Activated T-cell treated with anti-CD3 and anti-CD28 coated beads for 1 hour (primary cell): ENCODE measurements at regions not wholly inside any gene's neighbourhood (a gene's known extent, or its start where the extent isn't known, plus 50 kb on each side); places are given as distances from the start of the nearest gene placed in this dataset.

Experiments
- DNase-seq: peaks from one replicate; pipeline ENCODE4 v3.0.0-alpha.2; 2020; ENCODE audit warnings: low read depth

DNA sequence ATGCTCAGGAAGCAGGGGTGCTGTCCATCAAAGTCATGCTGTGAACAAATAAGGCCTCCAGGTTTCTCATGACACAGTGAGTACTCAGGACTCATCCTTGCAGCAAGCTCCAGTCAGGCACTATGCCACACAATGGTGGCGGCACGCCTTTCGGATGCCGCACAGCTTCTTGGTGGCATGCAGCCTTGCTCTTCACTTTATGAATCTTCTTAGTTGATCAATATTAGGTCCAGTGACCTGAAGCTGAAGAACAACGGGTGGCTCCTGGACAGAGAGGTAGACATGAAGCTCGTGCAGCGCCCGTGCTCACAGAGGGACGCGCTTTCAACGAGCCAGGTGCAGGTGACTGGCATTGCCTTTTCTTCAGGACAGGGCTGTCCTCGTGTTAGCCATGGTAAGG is 653.0 kb upstream of the MGMT start:
- DNase-seq = no peak

- no peak for DNase-seq
Measured at GRCh38 chr10:128814782-128815181, 652.3 kb upstream of the MGMT start.

DNA sequence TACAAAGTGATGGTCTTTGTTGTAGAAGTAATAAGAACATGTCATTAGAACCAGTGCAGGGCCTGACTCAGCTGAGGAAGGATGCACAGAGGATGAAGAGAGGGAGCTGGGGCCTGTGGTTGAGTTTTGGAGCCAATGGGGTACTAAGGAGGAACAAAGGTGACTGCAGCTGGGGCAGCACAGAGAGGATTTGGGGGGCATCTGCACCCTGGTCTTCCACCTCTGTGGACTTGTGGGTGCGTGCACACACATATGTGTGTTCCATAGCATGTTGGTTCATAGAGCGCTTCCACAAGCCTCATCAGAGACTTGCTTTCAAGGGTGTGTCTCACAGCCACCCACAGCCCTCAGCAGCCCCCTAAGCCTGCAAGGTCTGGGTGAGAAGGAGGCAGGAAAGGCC is 650.3 kb upstream of the MGMT start:
- no peak for DNase-seq

GRCh38 chr10:128817636-128818035 is 649.4 kb upstream of the MGMT start:
- DNase-seq = no peak

- no peak for DNase-seq
Measured at GRCh38 chr10:128820663-128821062, 646.4 kb upstream of the MGMT start.

GRCh38 chr10:128823201-128823600 is 643.8 kb upstream of the MGMT start:
- no peak for DNase-seq

- DNase-seq = no peak
Measured at GRCh38 chr10:128825626-128826025, 641.4 kb upstream of the MGMT start.

DNA sequence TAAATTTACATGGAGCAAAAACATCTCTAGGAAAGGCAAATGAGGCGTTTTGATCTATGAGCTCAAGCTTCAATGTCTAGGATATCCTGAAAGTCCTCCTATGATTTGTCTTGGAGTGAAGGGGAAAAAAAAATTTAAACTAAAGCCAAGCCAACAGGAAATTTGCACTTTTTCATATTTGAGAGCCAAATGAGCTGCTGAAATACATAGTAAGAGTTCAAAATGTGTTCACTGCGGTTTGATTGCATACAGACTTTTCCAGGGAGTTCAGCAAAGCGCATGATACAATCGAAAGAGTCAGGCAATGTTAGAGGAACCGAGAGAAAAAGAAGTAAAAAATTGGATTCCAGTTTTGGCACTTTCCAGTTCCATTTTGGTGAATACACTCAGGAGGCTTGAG is 633.4 kb upstream of the MGMT start:
- no peak for DNase-seq

DNA sequence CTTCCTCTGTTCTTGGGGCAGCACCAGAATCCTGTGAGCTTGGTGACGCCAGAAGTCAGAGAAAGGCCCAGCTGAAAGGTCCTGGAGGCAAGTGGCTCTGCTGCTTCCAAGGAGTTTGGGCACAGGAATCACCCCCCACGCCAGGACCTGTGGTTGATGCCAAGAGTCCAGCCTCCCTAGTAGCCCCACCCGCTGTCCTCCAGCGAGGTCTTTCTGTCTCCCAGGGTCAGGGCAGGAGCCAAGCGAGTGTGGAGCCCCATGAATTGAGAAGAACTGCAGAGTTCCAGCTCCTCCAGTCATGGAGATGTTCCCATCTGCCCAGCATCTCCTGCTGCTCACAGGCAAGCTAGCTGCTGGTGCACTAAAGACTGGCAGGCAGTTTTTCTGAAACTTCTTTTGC is 631.7 kb upstream of the MGMT start:
- no peak for DNase-seq

GRCh38 chr10:128837478-128837877 is 629.6 kb upstream of the MGMT start:
- no peak for DNase-seq

DNA sequence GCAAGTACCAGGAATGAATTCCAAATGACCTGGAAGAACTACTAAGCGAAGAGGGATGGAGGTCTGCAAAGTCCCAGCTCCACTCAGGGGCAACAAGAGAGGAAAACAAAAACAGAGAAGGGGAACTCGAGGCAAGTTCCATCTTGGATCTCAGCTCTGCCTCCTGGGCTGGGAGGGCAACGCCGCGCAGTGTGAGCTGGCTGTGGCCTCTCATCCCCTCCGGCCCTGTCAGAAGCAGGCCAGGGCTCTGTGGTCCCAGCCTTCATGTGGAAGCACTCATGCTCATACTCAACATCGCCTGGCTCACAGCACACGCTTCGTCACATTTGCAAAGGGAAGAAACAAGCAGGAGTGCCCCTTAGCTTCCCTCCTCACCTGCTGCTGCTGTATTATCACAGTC is 627.9 kb upstream of the MGMT start:
- DNase-seq = no peak

- DNase-seq = no peak
Measured at GRCh38 chr10:128839701-128840100, 627.3 kb upstream of the MGMT start.

- DNase-seq = no peak
Measured at GRCh38 chr10:128843972-128844371, 623.1 kb upstream of the MGMT start.

DNA sequence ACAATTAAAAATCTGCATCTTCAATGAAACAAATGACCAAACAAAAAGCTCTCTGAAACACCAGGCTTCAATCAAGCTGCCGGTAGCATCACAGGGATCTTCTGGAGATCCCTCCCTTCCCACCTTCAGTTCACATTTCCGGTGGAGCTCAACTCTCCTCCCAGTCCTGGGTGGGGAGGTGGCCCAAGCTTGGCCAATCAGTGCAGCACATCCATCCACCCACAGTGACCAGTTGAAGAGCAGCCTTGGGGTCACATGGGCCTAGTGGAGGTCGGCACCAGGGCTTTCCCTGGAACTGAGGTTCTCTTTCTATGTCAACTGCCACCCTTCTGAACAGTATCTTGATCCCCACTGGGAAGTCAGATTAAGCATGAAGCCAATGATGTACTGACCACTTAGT is 620.1 kb upstream of the MGMT start:
- no peak for DNase-seq

- no peak for DNase-seq
Measured at GRCh38 chr10:128848810-128849209, 618.2 kb upstream of the MGMT start.

DNA sequence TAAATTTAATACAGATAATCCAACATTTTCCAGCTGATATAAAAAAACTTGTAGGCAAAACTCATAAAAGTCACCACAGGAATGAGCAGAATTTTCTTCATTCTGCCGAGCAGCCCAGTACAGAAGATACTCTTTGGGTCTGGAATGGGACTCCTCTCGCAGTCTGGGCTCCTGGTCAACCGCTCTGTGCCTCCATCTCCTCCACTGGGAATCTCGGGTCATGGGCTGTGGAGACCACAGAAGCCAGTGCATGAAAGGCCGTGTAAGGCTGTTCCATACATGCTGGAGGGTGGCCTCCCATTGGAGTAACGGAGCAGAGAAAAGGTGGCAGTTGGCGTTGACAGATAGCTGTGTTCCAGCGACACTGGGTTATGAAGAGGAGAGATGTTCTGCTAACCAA is 616.4 kb upstream of the MGMT start:
- DNase-seq = no peak

- DNase-seq = no peak
Measured at GRCh38 chr10:128851281-128851680, 615.8 kb upstream of the MGMT start.

GRCh38 chr10:128851726-128852125 is 615.3 kb upstream of the MGMT start:
- no peak for DNase-seq

GRCh38 chr10:128852449-128852848 is 614.6 kb upstream of the MGMT start:
- DNase-seq = no peak

DNA sequence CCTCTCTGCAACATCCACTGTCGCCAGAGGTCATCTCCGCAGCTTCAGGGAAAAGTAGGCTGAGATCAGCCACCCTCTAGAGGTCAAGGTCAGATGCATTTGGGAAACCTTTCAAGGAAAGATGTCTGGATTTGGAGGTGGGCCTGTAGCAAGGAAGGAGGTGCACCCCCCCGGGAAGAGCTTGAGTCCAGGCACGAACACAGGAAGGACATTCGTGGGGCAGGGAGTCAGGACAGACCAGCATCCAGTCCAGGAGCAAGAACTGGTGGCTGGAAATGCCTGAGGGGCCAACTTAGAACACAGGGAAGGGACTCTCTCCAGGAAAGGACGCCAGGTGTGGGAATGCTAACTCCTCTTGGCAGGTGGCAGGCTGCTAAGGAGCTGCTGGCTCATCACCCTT is 614.1 kb upstream of the MGMT start:
- no peak for DNase-seq

- no peak for DNase-seq
Measured at GRCh38 chr10:128853537-128853936, 613.5 kb upstream of the MGMT start.

- no peak for DNase-seq
Measured at GRCh38 chr10:128854204-128854603, 612.8 kb upstream of the MGMT start.

DNA sequence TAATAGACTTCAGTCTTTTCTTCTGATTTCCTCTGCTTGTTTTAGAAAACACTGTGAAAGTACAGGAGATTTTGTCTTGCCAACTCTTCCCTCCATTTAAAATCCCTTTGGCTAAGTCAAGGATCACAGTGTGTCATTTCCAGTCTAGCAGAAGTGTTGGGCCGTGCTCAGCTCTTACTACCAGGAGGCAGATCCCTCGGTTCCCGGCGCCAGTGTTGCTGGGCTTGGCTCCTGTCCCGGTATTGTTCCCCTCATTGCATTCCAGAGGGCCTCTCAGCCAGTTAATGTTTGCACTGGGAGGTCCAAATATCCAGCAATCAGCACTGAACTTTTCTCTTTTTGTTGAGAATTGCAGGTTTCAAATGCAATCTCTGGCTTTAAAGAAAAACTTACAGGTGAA is 612.1 kb upstream of the MGMT start:
- no peak for DNase-seq

DNA sequence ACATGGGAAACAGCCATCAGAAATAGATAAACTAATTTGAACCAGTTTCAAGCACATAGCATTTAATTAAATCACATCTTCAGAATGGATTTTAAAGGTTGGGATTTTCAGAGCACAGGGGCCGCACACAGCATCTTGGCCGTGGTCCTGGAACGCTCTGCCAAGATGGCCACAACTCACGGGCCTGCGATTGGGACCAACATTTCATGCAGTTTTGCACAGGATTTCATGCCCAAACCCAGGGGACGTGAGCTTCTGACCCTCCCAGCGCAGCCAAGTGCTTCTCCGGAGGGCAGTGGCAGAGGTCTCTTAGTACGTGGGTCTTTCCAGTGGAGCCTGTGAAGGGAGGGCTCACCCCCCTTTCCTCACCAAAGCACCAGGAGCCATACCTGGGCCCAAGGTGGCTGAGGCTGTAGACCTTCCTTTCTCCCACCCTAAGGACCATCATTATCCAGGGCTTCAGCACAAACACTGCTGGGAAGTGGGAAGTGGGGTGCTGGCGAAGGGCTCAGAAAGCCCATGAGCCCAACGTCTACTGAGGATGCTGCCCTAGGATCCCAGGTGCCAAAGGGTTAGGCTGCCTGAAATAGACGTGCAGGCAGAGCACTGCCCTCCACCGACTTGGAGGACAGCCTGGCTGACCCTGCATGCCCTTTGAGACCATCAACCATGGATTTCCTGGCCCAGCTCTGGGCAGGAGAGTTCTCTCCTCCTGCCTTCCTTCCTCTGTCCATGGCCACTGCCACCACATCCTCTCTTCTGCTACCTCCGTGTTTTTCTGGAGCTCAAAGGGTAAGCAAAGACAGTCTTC is 611.2 kb upstream of the MGMT start:
- no peak for DNase-seq
